ENCODE measurements at regions not wholly inside any gene's neighbourhood (a gene's known extent, or its start where the extent isn't known, plus 50 kb on each side); places are given as distances from the start of the nearest gene placed in this dataset.

DNA sequence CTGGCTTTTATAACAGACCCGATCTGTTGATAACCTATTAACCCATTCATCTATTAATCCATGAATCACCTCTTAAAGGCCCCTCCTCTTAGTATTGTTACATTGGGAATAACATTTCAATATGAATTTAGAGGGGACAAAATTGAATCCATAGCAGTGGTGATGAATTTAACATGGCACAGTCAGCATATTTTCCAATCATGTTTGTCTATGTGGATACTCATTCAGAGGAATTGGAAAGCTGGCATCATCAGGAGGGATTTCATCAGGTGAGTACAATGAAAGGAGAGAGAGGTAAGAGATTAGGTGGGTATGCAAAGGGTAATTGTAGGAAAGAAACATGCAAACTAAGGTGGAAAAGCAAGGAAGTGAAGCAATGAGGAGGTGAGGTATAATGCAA, 59.6 kb upstream of the FOXN2 start:
- no peak overlapping the region for H2AFZ ChIP-seq (ENCODE audit: low read depth, low read length)
- no peaks in the 10 kb centered on the region for H3K36me3 ChIP-seq (ENCODE audit: insufficient read depth, low read length)
- H3K27me3 ChIP-seq (ENCODE audit: insufficient read depth, low read length) = no peaks in the 10 kb centered on the region
- H3K4me1 ChIP-seq (ENCODE audit: insufficient read depth, low read length) = no peaks in the 10 kb centered on the region
- no peaks in the 10 kb centered on the region for H3K9me3 ChIP-seq (ENCODE audit: low read length)
- no peak overlapping the region for H3K4me3 ChIP-seq (ENCODE audit: low read length)

DNA sequence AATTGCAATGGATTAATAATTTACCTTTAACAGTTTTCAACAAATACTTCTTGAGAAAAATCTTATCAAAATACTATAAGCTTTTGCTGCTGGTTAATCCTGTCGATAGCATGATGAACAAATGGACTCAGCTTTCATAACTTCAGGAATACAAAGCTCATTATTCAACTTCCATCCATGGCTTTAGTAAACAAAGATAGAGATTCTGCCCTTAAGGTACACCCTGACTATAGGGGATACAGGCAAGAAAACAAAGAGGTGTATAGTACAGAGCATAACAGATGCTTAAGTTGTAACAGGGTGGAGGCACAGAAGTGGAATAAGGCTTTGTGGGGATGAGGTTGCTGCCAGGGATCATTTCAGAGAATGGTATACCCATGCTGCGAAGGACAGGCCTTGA, 57.0 kb upstream of the FOXN2 start:
- Histone ChIP-seq H3K4me3 (ENCODE audit: low read length) (no peak overlapping the region), H3K27me3 (ENCODE audit: insufficient read depth, low read length) (no peaks in the 10 kb centered on the region), H3K9me3 (ENCODE audit: low read length) (no peaks in the 10 kb centered on the region), H3K36me3 (ENCODE audit: insufficient read depth, low read length) (no peaks in the 10 kb centered on the region), H3K4me1 (ENCODE audit: insufficient read depth, low read length) (no peaks in the 10 kb centered on the region), H2AFZ (ENCODE audit: low read depth, low read length) (no peak overlapping the region)

DNA sequence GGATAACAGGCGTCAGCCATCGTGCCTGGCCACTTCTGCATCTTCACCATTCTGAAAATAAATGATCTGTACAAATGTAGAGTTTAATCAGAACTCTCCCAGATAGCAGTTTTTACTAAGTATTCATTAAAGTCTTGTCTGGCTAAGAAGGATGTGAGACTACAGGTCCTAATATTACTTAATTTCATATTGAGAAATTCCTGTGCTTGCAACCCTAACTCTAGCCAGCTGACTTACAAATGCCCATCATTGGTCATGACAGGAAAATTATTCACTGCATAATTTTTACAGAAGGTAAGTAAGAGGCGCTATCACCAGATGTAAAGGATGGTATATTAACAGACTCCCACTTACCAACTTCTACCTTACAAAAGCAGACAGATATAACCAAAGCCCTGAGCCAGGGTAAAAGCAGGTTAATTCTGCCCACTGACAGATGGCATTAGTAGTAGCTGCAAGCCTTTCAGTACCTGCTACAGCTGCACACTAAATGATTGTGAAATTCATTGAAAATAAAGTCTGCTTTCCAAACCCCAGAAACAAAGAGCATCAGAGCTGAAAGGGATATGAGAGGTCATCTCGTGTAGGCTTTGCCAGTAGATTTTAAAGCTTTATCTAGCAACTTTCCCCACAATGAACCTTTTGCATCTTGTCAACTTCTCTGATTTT, 55.9 kb upstream of the FOXN2 start:
- no peaks in the 10 kb centered on the region for H3K4me1 ChIP-seq (ENCODE audit: insufficient read depth, low read length)

DNA sequence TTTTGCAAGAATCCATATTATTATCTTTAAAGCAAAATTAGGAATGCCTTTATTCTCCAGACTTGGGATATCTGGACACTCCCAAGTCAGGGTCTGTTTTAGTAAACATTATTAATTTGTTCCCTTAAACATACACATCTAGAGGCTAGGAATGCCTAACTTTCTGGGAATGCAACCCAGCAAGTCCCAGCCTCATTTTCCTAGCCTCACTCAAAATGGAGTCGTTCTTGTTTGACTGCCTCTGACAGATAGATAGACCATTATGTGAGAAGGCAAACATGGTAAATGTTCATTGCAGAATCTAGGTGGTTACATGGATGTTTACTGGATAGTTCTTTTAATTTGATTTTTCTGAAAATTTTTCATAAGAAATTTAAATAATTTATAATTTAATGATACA, 54.7 kb upstream of the FOXN2 start:
- Histone ChIP-seq H3K36me3 (ENCODE audit: insufficient read depth, low read length) (no peaks in the 10 kb centered on the region), H3K4me3 (ENCODE audit: low read length) (no peak overlapping the region), H3K4me1 (ENCODE audit: insufficient read depth, low read length) (no peaks in the 10 kb centered on the region), H3K27me3 (ENCODE audit: insufficient read depth, low read length) (no peaks in the 10 kb centered on the region), H3K9me3 (ENCODE audit: low read length) (no peaks in the 10 kb centered on the region), H2AFZ (ENCODE audit: low read depth, low read length) (no peak overlapping the region)

More for the DNA sequence above, 55.9 kb upstream of the FOXN2 start:
- Histone ChIP-seq H3K4me3 (ENCODE audit: low read length) (no peak overlapping the region), H3K36me3 (ENCODE audit: insufficient read depth, low read length) (no peaks in the 10 kb centered on the region), H3K9me3 (ENCODE audit: low read length) (no peaks in the 10 kb centered on the region), H2AFZ (ENCODE audit: low read depth, low read length) (no peak overlapping the region), H3K27me3 (ENCODE audit: insufficient read depth, low read length) (no peaks in the 10 kb centered on the region)

DNA sequence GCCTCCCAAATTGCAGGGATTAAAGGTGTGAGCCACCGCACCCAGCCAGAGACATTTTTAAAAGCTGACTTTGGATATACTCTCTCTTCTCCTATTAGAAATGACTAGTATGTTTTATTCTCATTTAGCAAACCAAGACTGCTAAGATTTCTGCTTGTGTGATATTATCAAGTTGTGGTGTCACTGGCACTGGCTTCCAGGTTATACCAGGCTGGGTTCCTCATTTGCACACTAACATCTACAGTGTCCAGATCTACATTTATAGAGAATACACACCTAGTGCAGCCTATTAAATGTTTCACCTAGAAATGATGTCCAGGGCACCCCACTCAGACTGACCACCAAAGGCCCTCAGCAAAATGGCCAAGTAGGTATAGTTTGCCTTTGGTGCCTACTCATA, 49.9 kb upstream of the FOXN2 start:
- H3K4me1 ChIP-seq (ENCODE audit: insufficient read depth, low read length) = no peaks in the 10 kb centered on the region
- H3K36me3 ChIP-seq (ENCODE audit: insufficient read depth, low read length) = no peaks in the 10 kb centered on the region
- no peaks in the 10 kb centered on the region for H3K9me3 ChIP-seq (ENCODE audit: low read length)
- no peak overlapping the region for H2AFZ ChIP-seq (ENCODE audit: low read depth, low read length)
- H3K27me3 ChIP-seq (ENCODE audit: insufficient read depth, low read length) = peaks cover 3% of the 10 kb centered on the region
- H3K4me3 ChIP-seq (ENCODE audit: low read length) = no peak overlapping the region

All from neuron (in vitro differentiated cells).